ENCODE measurements at regions not wholly inside any gene's neighbourhood (a gene's known extent, or its start where the extent isn't known, plus 50 kb on each side); places are given as distances from the start of the nearest gene placed in this dataset.

DNA sequence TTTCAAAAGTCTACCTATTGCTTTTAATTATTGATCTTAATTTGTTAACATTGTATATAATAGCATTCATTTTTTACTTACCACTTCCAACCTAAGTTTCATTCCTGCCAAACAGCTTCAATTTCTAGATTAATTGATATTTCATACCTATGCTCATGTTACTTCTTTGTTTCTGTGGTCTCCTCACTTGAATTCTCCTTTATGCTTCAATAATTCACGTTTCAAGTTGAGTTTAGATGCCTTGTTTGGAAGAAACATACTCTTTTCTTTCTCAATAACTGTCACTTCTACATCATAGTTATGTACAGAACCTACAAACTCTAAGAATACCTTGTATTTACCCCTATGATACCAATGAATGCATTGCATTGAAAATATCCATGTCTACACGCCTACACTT, 862.2 kb upstream of the LRATD1 start (continued):
- TF ChIP-seq, protein P1, sequence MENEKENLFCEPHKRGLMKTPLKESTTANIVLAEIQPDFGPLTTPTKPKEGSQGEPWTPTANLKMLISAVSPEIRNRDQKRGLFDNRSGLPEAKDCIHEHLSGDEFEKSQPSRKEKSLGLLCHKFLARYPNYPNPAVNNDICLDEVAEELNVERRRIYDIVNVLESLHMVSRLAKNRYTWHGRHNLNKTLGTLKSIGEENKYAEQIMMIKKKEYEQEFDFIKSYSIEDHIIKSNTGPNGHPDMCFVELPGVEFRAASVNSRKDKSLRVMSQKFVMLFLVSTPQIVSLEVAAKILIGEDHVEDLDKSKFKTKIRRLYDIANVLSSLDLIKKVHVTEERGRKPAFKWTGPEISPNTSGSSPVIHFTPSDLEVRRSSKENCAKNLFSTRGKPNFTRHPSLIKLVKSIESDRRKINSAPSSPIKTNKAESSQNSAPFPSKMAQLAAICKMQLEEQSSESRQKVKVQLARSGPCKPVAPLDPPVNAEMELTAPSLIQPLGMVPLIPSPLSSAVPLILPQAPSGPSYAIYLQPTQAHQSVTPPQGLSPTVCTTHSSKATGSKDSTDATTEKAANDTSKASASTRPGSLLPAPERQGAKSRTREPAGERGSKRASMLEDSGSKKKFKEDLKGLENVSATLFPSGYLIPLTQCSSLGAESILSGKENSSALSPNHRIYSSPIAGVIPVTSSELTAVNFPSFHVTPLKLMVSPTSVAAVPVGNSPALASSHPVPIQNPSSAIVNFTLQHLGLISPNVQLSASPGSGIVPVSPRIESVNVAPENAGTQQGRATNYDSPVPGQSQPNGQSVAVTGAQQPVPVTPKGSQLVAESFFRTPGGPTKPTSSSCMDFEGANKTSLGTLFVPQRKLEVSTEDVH (IDR thresholded peaks at IDR 0.05; ENCODE audit: low read depth, partially characterized antibody) = no peak
- TF ChIP-seq, protein P2, sequence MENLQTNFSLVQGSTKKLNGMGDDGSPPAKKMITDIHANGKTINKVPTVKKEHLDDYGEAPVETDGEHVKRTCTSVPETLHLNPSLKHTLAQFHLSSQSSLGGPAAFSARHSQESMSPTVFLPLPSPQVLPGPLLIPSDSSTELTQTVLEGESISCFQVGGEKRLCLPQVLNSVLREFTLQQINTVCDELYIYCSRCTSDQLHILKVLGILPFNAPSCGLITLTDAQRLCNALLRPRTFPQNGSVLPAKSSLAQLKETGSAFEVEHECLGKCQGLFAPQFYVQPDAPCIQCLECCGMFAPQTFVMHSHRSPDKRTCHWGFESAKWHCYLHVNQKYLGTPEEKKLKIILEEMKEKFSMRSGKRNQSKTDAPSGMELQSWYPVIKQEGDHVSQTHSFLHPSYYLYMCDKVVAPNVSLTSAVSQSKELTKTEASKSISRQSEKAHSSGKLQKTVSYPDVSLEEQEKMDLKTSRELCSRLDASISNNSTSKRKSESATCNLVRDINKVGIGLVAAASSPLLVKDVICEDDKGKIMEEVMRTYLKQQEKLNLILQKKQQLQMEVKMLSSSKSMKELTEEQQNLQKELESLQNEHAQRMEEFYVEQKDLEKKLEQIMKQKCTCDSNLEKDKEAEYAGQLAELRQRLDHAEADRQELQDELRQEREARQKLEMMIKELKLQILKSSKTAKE (IDR thresholded peaks at IDR 0.05; ENCODE audit: low read depth, poor library complexity, severe bottlenecking) = no peak
- no peak for TF ChIP-seq WRNIP1 (IDR thresholded peaks at IDR 0.05; ENCODE audit: borderline replicate concordance, low read depth, low read length)
- TF ChIP-seq RCOR1 (conservative IDR thresholded peaks at IDR 0.05; ENCODE audit: low read depth, low read length) = no peak
- no peak for TF ChIP-seq GATAD2B (conservative IDR thresholded peaks at IDR 0.05; ENCODE audit: low read depth)
- no peak for TF ChIP-seq MTA3 (IDR thresholded peaks at IDR 0.05; ENCODE audit: borderline replicate concordance, low read length)
- TF ChIP-seq, protein P3, sequence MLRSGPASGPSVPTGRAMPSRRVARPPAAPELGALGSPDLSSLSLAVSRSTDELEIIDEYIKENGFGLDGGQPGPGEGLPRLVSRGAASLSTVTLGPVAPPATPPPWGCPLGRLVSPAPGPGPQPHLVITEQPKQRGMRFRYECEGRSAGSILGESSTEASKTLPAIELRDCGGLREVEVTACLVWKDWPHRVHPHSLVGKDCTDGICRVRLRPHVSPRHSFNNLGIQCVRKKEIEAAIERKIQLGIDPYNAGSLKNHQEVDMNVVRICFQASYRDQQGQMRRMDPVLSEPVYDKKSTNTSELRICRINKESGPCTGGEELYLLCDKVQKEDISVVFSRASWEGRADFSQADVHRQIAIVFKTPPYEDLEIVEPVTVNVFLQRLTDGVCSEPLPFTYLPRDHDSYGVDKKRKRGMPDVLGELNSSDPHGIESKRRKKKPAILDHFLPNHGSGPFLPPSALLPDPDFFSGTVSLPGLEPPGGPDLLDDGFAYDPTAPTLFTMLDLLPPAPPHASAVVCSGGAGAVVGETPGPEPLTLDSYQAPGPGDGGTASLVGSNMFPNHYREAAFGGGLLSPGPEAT (IDR thresholded peaks at IDR 0.05; ENCODE audit: low read depth) = peak; percentile 26; the same call in 1 of the 2 replicates
- TF ChIP-seq, protein P4, sequence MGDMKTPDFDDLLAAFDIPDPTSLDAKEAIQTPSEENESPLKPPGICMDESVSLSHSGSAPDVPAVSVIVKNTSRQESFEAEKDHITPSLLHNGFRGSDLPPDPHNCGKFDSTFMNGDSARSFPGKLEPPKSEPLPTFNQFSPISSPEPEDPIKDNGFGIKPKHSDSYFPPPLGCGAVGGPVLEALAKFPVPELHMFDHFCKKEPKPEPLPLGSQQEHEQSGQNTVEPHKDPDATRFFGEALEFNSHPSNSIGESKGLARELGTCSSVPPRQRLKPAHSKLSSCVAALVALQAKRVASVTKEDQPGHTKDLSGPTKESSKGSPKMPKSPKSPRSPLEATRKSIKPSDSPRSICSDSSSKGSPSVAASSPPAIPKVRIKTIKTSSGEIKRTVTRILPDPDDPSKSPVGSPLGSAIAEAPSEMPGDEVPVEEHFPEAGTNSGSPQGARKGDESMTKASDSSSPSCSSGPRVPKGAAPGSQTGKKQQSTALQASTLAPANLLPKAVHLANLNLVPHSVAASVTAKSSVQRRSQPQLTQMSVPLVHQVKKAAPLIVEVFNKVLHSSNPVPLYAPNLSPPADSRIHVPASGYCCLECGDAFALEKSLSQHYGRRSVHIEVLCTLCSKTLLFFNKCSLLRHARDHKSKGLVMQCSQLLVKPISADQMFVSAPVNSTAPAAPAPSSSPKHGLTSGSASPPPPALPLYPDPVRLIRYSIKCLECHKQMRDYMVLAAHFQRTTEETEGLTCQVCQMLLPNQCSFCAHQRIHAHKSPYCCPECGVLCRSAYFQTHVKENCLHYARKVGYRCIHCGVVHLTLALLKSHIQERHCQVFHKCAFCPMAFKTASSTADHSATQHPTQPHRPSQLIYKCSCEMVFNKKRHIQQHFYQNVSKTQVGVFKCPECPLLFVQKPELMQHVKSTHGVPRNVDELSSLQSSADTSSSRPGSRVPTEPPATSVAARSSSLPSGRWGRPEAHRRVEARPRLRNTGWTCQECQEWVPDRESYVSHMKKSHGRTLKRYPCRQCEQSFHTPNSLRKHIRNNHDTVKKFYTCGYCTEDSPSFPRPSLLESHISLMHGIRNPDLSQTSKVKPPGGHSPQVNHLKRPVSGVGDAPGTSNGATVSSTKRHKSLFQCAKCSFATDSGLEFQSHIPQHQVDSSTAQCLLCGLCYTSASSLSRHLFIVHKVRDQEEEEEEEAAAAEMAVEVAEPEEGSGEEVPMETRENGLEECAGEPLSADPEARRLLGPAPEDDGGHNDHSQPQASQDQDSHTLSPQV (IDR thresholded peaks at IDR 0.05) = no peak
- TF ChIP-seq, protein P5, sequence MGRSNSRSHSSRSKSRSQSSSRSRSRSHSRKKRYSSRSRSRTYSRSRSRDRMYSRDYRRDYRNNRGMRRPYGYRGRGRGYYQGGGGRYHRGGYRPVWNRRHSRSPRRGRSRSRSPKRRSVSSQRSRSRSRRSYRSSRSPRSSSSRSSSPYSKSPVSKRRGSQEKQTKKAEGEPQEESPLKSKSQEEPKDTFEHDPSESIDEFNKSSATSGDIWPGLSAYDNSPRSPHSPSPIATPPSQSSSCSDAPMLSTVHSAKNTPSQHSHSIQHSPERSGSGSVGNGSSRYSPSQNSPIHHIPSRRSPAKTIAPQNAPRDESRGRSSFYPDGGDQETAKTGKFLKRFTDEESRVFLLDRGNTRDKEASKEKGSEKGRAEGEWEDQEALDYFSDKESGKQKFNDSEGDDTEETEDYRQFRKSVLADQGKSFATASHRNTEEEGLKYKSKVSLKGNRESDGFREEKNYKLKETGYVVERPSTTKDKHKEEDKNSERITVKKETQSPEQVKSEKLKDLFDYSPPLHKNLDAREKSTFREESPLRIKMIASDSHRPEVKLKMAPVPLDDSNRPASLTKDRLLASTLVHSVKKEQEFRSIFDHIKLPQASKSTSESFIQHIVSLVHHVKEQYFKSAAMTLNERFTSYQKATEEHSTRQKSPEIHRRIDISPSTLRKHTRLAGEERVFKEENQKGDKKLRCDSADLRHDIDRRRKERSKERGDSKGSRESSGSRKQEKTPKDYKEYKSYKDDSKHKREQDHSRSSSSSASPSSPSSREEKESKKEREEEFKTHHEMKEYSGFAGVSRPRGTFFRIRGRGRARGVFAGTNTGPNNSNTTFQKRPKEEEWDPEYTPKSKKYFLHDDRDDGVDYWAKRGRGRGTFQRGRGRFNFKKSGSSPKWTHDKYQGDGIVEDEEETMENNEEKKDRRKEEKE (IDR thresholded peaks at IDR 0.05) = no peak
- no peak for TF ChIP-seq NRF1 (conservative IDR thresholded peaks at IDR 0.05; ENCODE audit: low read depth, low read length)
- TF ChIP-seq, protein P6, sequence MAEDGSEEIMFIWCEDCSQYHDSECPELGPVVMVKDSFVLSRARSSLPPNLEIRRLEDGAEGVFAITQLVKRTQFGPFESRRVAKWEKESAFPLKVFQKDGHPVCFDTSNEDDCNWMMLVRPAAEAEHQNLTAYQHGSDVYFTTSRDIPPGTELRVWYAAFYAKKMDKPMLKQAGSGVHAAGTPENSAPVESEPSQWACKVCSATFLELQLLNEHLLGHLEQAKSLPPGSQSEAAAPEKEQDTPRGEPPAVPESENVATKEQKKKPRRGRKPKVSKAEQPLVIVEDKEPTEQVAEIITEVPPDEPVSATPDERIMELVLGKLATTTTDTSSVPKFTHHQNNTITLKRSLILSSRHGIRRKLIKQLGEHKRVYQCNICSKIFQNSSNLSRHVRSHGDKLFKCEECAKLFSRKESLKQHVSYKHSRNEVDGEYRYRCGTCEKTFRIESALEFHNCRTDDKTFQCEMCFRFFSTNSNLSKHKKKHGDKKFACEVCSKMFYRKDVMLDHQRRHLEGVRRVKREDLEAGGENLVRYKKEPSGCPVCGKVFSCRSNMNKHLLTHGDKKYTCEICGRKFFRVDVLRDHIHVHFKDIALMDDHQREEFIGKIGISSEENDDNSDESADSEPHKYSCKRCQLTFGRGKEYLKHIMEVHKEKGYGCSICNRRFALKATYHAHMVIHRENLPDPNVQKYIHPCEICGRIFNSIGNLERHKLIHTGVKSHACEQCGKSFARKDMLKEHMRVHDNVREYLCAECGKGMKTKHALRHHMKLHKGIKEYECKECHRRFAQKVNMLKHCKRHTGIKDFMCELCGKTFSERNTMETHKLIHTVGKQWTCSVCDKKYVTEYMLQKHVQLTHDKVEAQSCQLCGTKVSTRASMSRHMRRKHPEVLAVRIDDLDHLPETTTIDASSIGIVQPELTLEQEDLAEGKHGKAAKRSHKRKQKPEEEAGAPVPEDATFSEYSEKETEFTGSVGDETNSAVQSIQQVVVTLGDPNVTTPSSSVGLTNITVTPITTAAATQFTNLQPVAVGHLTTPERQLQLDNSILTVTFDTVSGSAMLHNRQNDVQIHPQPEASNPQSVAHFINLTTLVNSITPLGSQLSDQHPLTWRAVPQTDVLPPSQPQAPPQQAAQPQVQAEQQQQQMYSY (CRISPR knock-in tag; IDR thresholded peaks at IDR 0.05) = no peak
